Thyroid gland (tissue), 4 donors: ENCODE measurements at regions not wholly inside any gene's neighbourhood (a gene's known extent, or its start where the extent isn't known, plus 50 kb on each side); places are given as distances from the start of the nearest gene placed in this dataset.

Source experiments
- DNase-seq, 2 donors: peaks; one replicate each; pipeline ENCODE4 v3.0.0-alpha.2; 2019
- H3K27ac ChIP-seq, 3 donors: fragments of 200-600 bp; sonication (generic); 1 replicate in 2 of 3; 2 replicates in 1 of 3; pipeline ENCODE4 v1.5.1; 2016 to 2019; ENCODE audit warnings: mild to moderate bottlenecking in 1 of 3, moderate library complexity in 1 of 3
- H3K27me3 ChIP-seq: fragments of 200-600 bp; sonication (generic); one replicate; pipeline ENCODE4 v1.5.1; 2019
- H3K36me3 ChIP-seq, 2 donors: fragments of 200-600 bp; sonication (generic); one replicate each; pipeline ENCODE4 v1.5.1; 2016 to 2019
- H3K4me1 ChIP-seq, 2 donors: fragments of 200-600 bp; sonication (generic); one replicate each; pipeline ENCODE4 v1.5.1; 2017 to 2019
- H3K4me3 ChIP-seq, 3 donors: fragments of 200-600 bp; sonication (generic); replicated peaks in 1 of 3; 1 replicate in 2 of 3; 2 replicates in 1 of 3; pipeline ENCODE4 v1.5.1; 2016; ENCODE audit warnings: mild to moderate bottlenecking in 1 of 3
- H3K9me3 ChIP-seq: fragments of 200-600 bp; sonication (generic); one replicate; pipeline ENCODE4 v1.5.1; 2017
- CTCF ChIP-seq, 6 experiments: fragments of 200-600 bp in 3 of 6; fragments of 450-650 bp in 3 of 6; sonication (generic) in 3 of 6; IDR thresholded peaks; one replicate each; pipeline ENCODE4 v1.5.1; 2016 to 2019; ENCODE audit warnings: antibody characterized with exemption in 6 of 6, mild to moderate bottlenecking in 2 of 6, inconsistent platforms in 1 of 6, moderate library complexity in 1 of 6
- POLR2A ChIP-seq, 2 donors: fragments of 450-650 bp; IDR thresholded peaks; one replicate each; pipeline ENCODE4 v1.6.1; 2017; ENCODE audit warnings: antibody characterized with exemption in 2 of 2, mild to moderate bottlenecking in 2 of 2, moderate library complexity in 1 of 2
- WGBS, 2 donors: methylation state at CpG; one replicate each; pipeline ENCODE4 v1.1.5; 2017; 5-methylcytosine and 5-hydroxymethylcytosine counted together
- intact Hi-C: fragments of 100-400 bp; cut with DNase I; formaldehyde crosslinking; loops from one replicate; pipeline ENCODE4 v1.15.1; 2023

- no peaks in the 10 kb centered on the region for H3K4me1 ChIP-seq
- H3K4me3 ChIP-seq: no peak overlapping the region
- intact Hi-C loops: no loop called here
- H3K27me3 ChIP-seq: no peaks in the 10 kb centered on the region
- TF ChIP-seq POLR2A (IDR thresholded peaks at IDR 0.05) (no peak), CTCF (IDR thresholded peaks at IDR 0.05) (no peak)
- no peaks in the 10 kb centered on the region for H3K36me3 ChIP-seq
- DNase-seq: no peak
- H3K27ac ChIP-seq: no peak overlapping the region
- WGBS, 2 donors: 71 to 81% methylated on average over 2 of the region's 2 CpGs
- no peaks in the 10 kb centered on the region for H3K9me3 ChIP-seq
Observed at GRCh38 chr5:8686707-8687106, 817.8 kb downstream of the MTRR start.

- intact Hi-C loops: no loop called here
- TF ChIP-seq POLR2A (IDR thresholded peaks at IDR 0.05): no peak
- H3K4me1 ChIP-seq: no peaks in the 10 kb centered on the region
- no peaks in the 10 kb centered on the region for H3K9me3 ChIP-seq
- no peak overlapping the region for H3K4me3 ChIP-seq
- H3K36me3 ChIP-seq: no peaks in the 10 kb centered on the region
- H3K27ac ChIP-seq: no peak overlapping the region
- no peak for DNase-seq
- 88 to 90% methylated on average over 3 of the region's 3 CpGs for WGBS, 2 donors
- no peaks in the 10 kb centered on the region for H3K27me3 ChIP-seq
Observed at GRCh38 chr5:8689773-8690172, 820.8 kb downstream of the MTRR start.

GRCh38 chr5:8691221-8691620, 822.3 kb downstream of the MTRR start:
- 81 to 90% methylated on average over 2 of the region's 2 CpGs for WGBS, 2 donors
- H3K9me3 ChIP-seq: no peaks in the 10 kb centered on the region
- H3K36me3 ChIP-seq: no peaks in the 10 kb centered on the region
- no peak overlapping the region for H3K27ac ChIP-seq
- no peaks in the 10 kb centered on the region for H3K4me1 ChIP-seq
- intact Hi-C loops: no loop called here
- no peak for TF ChIP-seq CTCF (IDR thresholded peaks at IDR 0.05)
- TF ChIP-seq POLR2A (IDR thresholded peaks at IDR 0.05): no peak
- no peak for DNase-seq
- H3K4me3 ChIP-seq: no peak overlapping the region
- no peaks in the 10 kb centered on the region for H3K27me3 ChIP-seq

- intact Hi-C loops: no loop called here
- 89 to 90% methylated on average over 1 of the region's 1 CpG for WGBS, 2 donors
- Histone ChIP-seq H3K36me3 (no peaks in the 10 kb centered on the region), H3K4me1 (no peaks in the 10 kb centered on the region), H3K9me3 (no peaks in the 10 kb centered on the region), H3K4me3 (no peak overlapping the region), H3K27me3 (no peaks in the 10 kb centered on the region), H3K27ac (no peak overlapping the region)
- TF ChIP-seq POLR2A (IDR thresholded peaks at IDR 0.05): no peak
- TF ChIP-seq CTCF (IDR thresholded peaks at IDR 0.05): no peak
- DNase-seq: no peak
Observed at GRCh38 chr5:8693341-8693844, 824.4 kb downstream of the MTRR start.

GRCh38 chr5:8694545-8694944, 825.6 kb downstream of the MTRR start:
- TF ChIP-seq CTCF (IDR thresholded peaks at IDR 0.05) (no peak), POLR2A (IDR thresholded peaks at IDR 0.05) (no peak)
- Histone ChIP-seq H3K9me3 (no peaks in the 10 kb centered on the region), H3K36me3 (no peaks in the 10 kb centered on the region), H3K4me1 (no peaks in the 10 kb centered on the region), H3K4me3 (no peak overlapping the region), H3K27me3 (no peaks in the 10 kb centered on the region), H3K27ac (no peak overlapping the region)
- 74 to 85% methylated on average over 3 of the region's 3 CpGs for WGBS, 2 donors
- DNase-seq: no peak
- intact Hi-C loops: no loop called here
